ENCODE measurements at regions not wholly inside any gene's neighbourhood (a gene's known extent, or its start where the extent isn't known, plus 50 kb on each side); places are given as distances from the start of the nearest gene placed in this dataset.

- no peak for TF ChIP-seq CTCF (IDR thresholded peaks at IDR 0.05)
These were observed 203.9 kb upstream of the TANK start for GRCh38 chr2:160956243-160956802.

- no peak for TF ChIP-seq CTCF (IDR thresholded peaks at IDR 0.05)
These were observed 196.3 kb upstream of the TANK start for GRCh38 chr2:160963957-160964356.

DNA sequence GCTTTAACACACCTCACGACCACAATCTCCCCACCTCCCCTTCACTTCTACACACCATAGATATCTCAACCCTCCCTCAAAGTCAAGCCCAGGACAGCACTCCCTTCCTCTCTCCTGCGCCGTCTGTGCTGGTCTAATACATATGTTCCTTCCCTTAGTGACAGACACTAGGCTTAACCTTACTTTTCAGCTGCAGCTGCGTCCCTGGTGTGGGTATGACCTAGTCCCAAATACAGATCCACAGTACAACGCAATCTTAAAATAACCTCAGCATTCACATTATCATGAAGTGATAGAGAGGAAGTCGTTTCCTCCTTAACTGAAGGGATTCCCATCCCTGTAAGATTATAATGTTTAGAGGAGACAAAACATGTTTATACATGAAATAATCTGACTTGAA is 192.7 kb upstream of the TANK start:
- TF ChIP-seq CTCF (IDR thresholded peaks at IDR 0.05), result no peak

GRCh38 chr2:160968183-160968582 is 192.0 kb upstream of the TANK start:
- no peak for TF ChIP-seq CTCF (IDR thresholded peaks at IDR 0.05)

GRCh38 chr2:160970052-160970965 is 189.9 kb upstream of the TANK start:
- peak; percentile 67 for TF ChIP-seq CTCF (IDR thresholded peaks at IDR 0.05)

- TF ChIP-seq CTCF (IDR thresholded peaks at IDR 0.05), result no peak
These were observed 186.2 kb upstream of the TANK start for GRCh38 chr2:160973991-160974390.

DNA sequence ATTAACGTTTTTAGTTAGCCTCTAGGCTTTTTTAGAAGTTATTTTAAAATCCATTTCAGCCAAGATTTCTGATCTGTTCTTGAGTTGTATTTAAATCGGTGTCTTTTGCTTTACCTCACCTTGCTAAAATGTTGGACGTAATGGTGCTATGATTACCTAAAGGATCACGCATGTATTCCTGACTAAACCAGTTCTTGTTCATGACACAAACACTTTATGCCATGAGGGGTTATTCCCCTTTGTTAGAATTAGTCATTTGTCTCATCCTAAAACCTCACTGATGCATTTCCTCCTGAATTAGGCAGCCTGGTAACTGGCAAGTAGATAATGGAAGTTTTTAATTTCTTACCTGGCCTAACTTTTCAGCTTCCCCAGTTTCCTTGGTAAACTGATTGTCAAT is 185.4 kb upstream of the TANK start:
- no peak for TF ChIP-seq CTCF (IDR thresholded peaks at IDR 0.05)

Measured in LNCAP (cell line).